HL-60 (cell line): ENCODE measurements at regions not wholly inside any gene's neighbourhood (a gene's known extent, or its start where the extent isn't known, plus 50 kb on each side); places are given as distances from the start of the nearest gene placed in this dataset.

ENCODE experiments used
- GABPA ChIP-seq: IDR thresholded peaks from 2 replicates; pipeline ENCODE4 v1.6.1; 2012; ENCODE audit warnings: low read depth
- POLR2AphosphoS5 ChIP-seq: IDR thresholded peaks from 2 replicates; pipeline ENCODE4 v1.6.1; 2012; ENCODE audit warnings: low read depth
- SPI1 ChIP-seq: IDR thresholded peaks from 2 replicates; pipeline ENCODE4 v1.6.1; 2012; ENCODE audit warnings: low read depth, mild to moderate bottlenecking, borderline replicate concordance
- TF ChIP-seq, protein P1 (sequence below): IDR thresholded peaks from 2 replicates; pipeline ENCODE4 v1.6.1; 2012; ENCODE audit warnings: low read depth; ENCODE audit not compliant: insufficient replicate concordance
- TF ChIP-seq, protein P2 (sequence below): IDR thresholded peaks from one replicate; pipeline ENCODE4 v1.5.1; 2011; ENCODE audit warnings: low read length, control low read depth, inconsistent platforms; ENCODE audit not compliant: insufficient read depth

GRCh38 chr13:56861476-56861875 lies 279.2 kb upstream of the PRR20A start:
- TF ChIP-seq, protein P1, sequence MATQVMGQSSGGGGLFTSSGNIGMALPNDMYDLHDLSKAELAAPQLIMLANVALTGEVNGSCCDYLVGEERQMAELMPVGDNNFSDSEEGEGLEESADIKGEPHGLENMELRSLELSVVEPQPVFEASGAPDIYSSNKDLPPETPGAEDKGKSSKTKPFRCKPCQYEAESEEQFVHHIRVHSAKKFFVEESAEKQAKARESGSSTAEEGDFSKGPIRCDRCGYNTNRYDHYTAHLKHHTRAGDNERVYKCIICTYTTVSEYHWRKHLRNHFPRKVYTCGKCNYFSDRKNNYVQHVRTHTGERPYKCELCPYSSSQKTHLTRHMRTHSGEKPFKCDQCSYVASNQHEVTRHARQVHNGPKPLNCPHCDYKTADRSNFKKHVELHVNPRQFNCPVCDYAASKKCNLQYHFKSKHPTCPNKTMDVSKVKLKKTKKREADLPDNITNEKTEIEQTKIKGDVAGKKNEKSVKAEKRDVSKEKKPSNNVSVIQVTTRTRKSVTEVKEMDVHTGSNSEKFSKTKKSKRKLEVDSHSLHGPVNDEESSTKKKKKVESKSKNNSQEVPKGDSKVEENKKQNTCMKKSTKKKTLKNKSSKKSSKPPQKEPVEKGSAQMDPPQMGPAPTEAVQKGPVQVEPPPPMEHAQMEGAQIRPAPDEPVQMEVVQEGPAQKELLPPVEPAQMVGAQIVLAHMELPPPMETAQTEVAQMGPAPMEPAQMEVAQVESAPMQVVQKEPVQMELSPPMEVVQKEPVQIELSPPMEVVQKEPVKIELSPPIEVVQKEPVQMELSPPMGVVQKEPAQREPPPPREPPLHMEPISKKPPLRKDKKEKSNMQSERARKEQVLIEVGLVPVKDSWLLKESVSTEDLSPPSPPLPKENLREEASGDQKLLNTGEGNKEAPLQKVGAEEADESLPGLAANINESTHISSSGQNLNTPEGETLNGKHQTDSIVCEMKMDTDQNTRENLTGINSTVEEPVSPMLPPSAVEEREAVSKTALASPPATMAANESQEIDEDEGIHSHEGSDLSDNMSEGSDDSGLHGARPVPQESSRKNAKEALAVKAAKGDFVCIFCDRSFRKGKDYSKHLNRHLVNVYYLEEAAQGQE: no peak
- TF ChIP-seq, protein P2, sequence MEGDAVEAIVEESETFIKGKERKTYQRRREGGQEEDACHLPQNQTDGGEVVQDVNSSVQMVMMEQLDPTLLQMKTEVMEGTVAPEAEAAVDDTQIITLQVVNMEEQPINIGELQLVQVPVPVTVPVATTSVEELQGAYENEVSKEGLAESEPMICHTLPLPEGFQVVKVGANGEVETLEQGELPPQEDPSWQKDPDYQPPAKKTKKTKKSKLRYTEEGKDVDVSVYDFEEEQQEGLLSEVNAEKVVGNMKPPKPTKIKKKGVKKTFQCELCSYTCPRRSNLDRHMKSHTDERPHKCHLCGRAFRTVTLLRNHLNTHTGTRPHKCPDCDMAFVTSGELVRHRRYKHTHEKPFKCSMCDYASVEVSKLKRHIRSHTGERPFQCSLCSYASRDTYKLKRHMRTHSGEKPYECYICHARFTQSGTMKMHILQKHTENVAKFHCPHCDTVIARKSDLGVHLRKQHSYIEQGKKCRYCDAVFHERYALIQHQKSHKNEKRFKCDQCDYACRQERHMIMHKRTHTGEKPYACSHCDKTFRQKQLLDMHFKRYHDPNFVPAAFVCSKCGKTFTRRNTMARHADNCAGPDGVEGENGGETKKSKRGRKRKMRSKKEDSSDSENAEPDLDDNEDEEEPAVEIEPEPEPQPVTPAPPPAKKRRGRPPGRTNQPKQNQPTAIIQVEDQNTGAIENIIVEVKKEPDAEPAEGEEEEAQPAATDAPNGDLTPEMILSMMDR: no peak
- TF ChIP-seq POLR2AphosphoS5 (no peak), SPI1 (no peak), GABPA (no peak)
